ENCODE measurements at regions not wholly inside any gene's neighbourhood (a gene's known extent, or its start where the extent isn't known, plus 50 kb on each side); places are given as distances from the start of the nearest gene placed in this dataset.

- H3K9ac ChIP-seq (ENCODE audit: low read length), result no peak overlapping the region
- no peaks in the 10 kb centered on the region for H3F3A ChIP-seq (ENCODE audit: insufficient read depth)
These were observed 1145.6 kb upstream of the MIR17HG start for GRCh38 chr13:90201676-90202460.

GRCh38 chr13:90205081-90205480 lies 1142.4 kb upstream of the MIR17HG start:
- H3K36me3 ChIP-seq (ENCODE audit: low read length), result no peaks in the 10 kb centered on the region
- H3K4me2 ChIP-seq (ENCODE audit: low read depth, low read length, poor library complexity, severe bottlenecking), result no peak overlapping the region
- H3K4me3 ChIP-seq (ENCODE audit: insufficient read depth, low read length, poor library complexity, severe bottlenecking), result no peak overlapping the region
- no peak for TF ChIP-seq EZH2phosphoT487 (conservative IDR thresholded peaks at IDR 0.05; ENCODE audit: low read length)
- TF ChIP-seq CTCF (IDR thresholded peaks at IDR 0.05; ENCODE audit: insufficient read depth, low read length, poor library complexity, severe bottlenecking), result no peak
- no peak overlapping the region for H3K9ac ChIP-seq (ENCODE audit: low read length)
- no peaks in the 10 kb centered on the region for H3K27me3 ChIP-seq (ENCODE audit: low read length)
- H4K20me1 ChIP-seq (ENCODE audit: low read depth, low read length), result no peaks in the 10 kb centered on the region
- no peaks in the 10 kb centered on the region for H3K79me2 ChIP-seq (ENCODE audit: insufficient read depth, low read length)
- no peak overlapping the region for H2AFZ ChIP-seq (ENCODE audit: low read depth, low read length, severe bottlenecking)
- no peaks in the 10 kb centered on the region for H3F3A ChIP-seq (ENCODE audit: insufficient read depth)
- H3K9me2 ChIP-seq (replicated peaks; ENCODE audit: insufficient read depth, low read length), result no peaks in the 10 kb centered on the region
- no peak overlapping the region for H3K27ac ChIP-seq (ENCODE audit: low read depth, low read length)
- H3K9me3 ChIP-seq (ENCODE audit: insufficient read depth, low read length), result no peaks in the 10 kb centered on the region

More at GRCh38 chr13:90201676-90202460, 1145.6 kb upstream of the MIR17HG start:
- H2AFZ ChIP-seq (ENCODE audit: low read depth, low read length, severe bottlenecking), result no peak overlapping the region
- no peaks in the 10 kb centered on the region for H4K20me1 ChIP-seq (ENCODE audit: low read depth, low read length)
- no peak overlapping the region for H3K27ac ChIP-seq (ENCODE audit: low read depth, low read length)
- H3K4me2 ChIP-seq (ENCODE audit: low read depth, low read length, poor library complexity, severe bottlenecking), result no peak overlapping the region
- H3K27me3 ChIP-seq (ENCODE audit: low read length), result no peaks in the 10 kb centered on the region
- no peaks in the 10 kb centered on the region for H3K9me3 ChIP-seq (ENCODE audit: insufficient read depth, low read length)
- H3K36me3 ChIP-seq (ENCODE audit: low read length), result no peaks in the 10 kb centered on the region
- TF ChIP-seq EZH2phosphoT487 (conservative IDR thresholded peaks at IDR 0.05; ENCODE audit: low read length), result no peak
- no peak for TF ChIP-seq CTCF (IDR thresholded peaks at IDR 0.05; ENCODE audit: insufficient read depth, low read length, poor library complexity, severe bottlenecking)
- H3K79me2 ChIP-seq (ENCODE audit: insufficient read depth, low read length), result no peaks in the 10 kb centered on the region
- no peaks in the 10 kb centered on the region for H3K9me2 ChIP-seq (replicated peaks; ENCODE audit: insufficient read depth, low read length)
- H3K4me3 ChIP-seq (ENCODE audit: insufficient read depth, low read length, poor library complexity, severe bottlenecking), result no peak overlapping the region

GRCh38 chr13:90205911-90206310 lies 1141.6 kb upstream of the MIR17HG start:
- no peaks in the 10 kb centered on the region for H3K79me2 ChIP-seq (ENCODE audit: insufficient read depth, low read length)
- H3K36me3 ChIP-seq (ENCODE audit: low read length), result no peaks in the 10 kb centered on the region
- H2AFZ ChIP-seq (ENCODE audit: low read depth, low read length, severe bottlenecking), result no peak overlapping the region
- no peaks in the 10 kb centered on the region for H4K20me1 ChIP-seq (ENCODE audit: low read depth, low read length)
- H3K4me3 ChIP-seq (ENCODE audit: insufficient read depth, low read length, poor library complexity, severe bottlenecking), result no peak overlapping the region
- H3K27ac ChIP-seq (ENCODE audit: low read depth, low read length), result no peak overlapping the region
- H3F3A ChIP-seq (ENCODE audit: insufficient read depth), result no peaks in the 10 kb centered on the region
- no peak overlapping the region for H3K4me2 ChIP-seq (ENCODE audit: low read depth, low read length, poor library complexity, severe bottlenecking)
- H3K9me3 ChIP-seq (ENCODE audit: insufficient read depth, low read length), result no peaks in the 10 kb centered on the region
- no peak overlapping the region for H3K9ac ChIP-seq (ENCODE audit: low read length)
- no peaks in the 10 kb centered on the region for H3K9me2 ChIP-seq (replicated peaks; ENCODE audit: insufficient read depth, low read length)
- TF ChIP-seq EZH2phosphoT487 (conservative IDR thresholded peaks at IDR 0.05; ENCODE audit: low read length), result no peak
- TF ChIP-seq CTCF (IDR thresholded peaks at IDR 0.05; ENCODE audit: insufficient read depth, low read length, poor library complexity, severe bottlenecking), result no peak
- H3K27me3 ChIP-seq (ENCODE audit: low read length), result no peaks in the 10 kb centered on the region
